ENCODE measurements at regions not wholly inside any gene's neighbourhood (a gene's known extent, or its start where the extent isn't known, plus 50 kb on each side); places are given as distances from the start of the nearest gene placed in this dataset.

GRCh38 chr6:144335311-144335861, 50.3 kb downstream of the UTRN start:
- Histone ChIP-seq H3K27ac (peak overlapping the region in 2 of 4 donors; percentile 58 to 74), H3K4me1 (peaks cover 0 to 28% (median 14%) of the 10 kb centered on the region in 4 donors), H3K36me3 (no peaks in the 10 kb centered on the region), H3K9me3 (no peaks in the 10 kb centered on the region), H3K4me3 (no peak overlapping the region), H3K27me3 (no peaks in the 10 kb centered on the region)
- peak in 2 of 3 donors; percentile 36 to 56 for DNase-seq
- TF ChIP-seq CTCF (IDR thresholded peaks at IDR 0.05) (no peak), POLR2A (IDR thresholded peaks at IDR 0.05) (no peak)

- Histone ChIP-seq H3K27ac (peak overlapping the region in 2 of 4 donors; percentile 9 to 74), H3K27me3 (no peaks in the 10 kb centered on the region), H3K4me1 (peaks cover 0 to 33% (median 14%) of the 10 kb centered on the region in 4 donors), H3K4me3 (no peak overlapping the region), H3K9me3 (no peaks in the 10 kb centered on the region), H3K36me3 (no peaks in the 10 kb centered on the region)
- TF ChIP-seq CTCF (IDR thresholded peaks at IDR 0.05) = no peak
- no peak for TF ChIP-seq POLR2A (IDR thresholded peaks at IDR 0.05)
- DNase-seq = peak in 2 of 3 donors; percentile 82 to 83
These were observed 50.8 kb downstream of the UTRN start for GRCh38 chr6:144335914-144336313.

DNA sequence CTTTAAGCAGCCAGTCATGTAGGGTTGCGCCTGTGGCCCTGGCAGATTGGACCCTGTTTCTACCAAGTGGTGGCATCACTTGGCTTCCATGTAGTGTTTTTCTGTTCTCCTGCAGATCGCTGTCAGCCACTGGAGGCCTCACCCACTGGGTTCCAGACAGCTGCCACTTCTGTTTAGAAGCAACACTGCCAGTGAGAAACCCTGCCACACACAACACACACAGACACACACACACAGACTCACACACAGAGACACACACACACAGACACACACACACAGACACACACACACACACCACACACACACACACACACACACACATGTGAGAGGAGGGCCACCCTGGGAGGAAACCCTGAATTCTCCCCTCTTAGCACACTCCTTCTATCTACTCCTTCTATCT, 51.8 kb downstream of the UTRN start:
- no peak overlapping the region for H3K4me3 ChIP-seq
- no peaks in the 10 kb centered on the region for H3K9me3 ChIP-seq
- peaks cover 0 to 34% (median 18%) of the 10 kb centered on the region in 4 donors for H3K4me1 ChIP-seq
- H3K27me3 ChIP-seq = no peaks in the 10 kb centered on the region
- DNase-seq = no peak
- no peaks in the 10 kb centered on the region for H3K36me3 ChIP-seq
- no peak for TF ChIP-seq CTCF (IDR thresholded peaks at IDR 0.05)
- no peak for TF ChIP-seq POLR2A (IDR thresholded peaks at IDR 0.05)
- H3K27ac ChIP-seq = peak overlapping the region in 1 of 4 donors; percentile 8

- TF ChIP-seq POLR2A (IDR thresholded peaks at IDR 0.05) (no peak), CTCF (IDR thresholded peaks at IDR 0.05) (no peak)
- no peaks in the 10 kb centered on the region for H3K36me3 ChIP-seq
- no peaks in the 10 kb centered on the region for H3K9me3 ChIP-seq
- peaks cover 0 to 34% (median 20%) of the 10 kb centered on the region in 4 donors for H3K4me1 ChIP-seq
- no peaks in the 10 kb centered on the region for H3K27me3 ChIP-seq
- peak overlapping the region in 1 of 4 donors; percentile 6 for H3K27ac ChIP-seq
- no peak for DNase-seq
- H3K4me3 ChIP-seq = no peak overlapping the region
These were observed 53.3 kb downstream of the UTRN start for GRCh38 chr6:144338474-144338873.

GRCh38 chr6:144338951-144339700, 54.0 kb downstream of the UTRN start:
- Histone ChIP-seq H3K4me3 (no peak overlapping the region), H3K27ac (peak overlapping the region in 1 of 4 donors; percentile 47), H3K9me3 (no peaks in the 10 kb centered on the region), H3K4me1 (peaks cover 0 to 32% (median 21%) of the 10 kb centered on the region in 4 donors), H3K36me3 (no peaks in the 10 kb centered on the region), H3K27me3 (no peaks in the 10 kb centered on the region)
- no peak for TF ChIP-seq POLR2A (IDR thresholded peaks at IDR 0.05)
- no peak for TF ChIP-seq CTCF (IDR thresholded peaks at IDR 0.05)
- no peak for DNase-seq

Data from Peyer's patch (tissue), 4 donors.